Activated CD8-positive, alpha-beta T cell treated with anti-CD3 and anti-CD28 coated beads for 36 hours (primary cell): ENCODE measurements at regions not wholly inside any gene's neighbourhood (a gene's known extent, or its start where the extent isn't known, plus 50 kb on each side); places are given as distances from the start of the nearest gene placed in this dataset.

ENCODE experiments used
- ATAC-seq: fragments of 200-7000 bp; cut with Tn5 transposase; one replicate; pipeline ENCODE4 v1.10.0; 2021; ENCODE audit warnings: mild to moderate bottlenecking, moderate library complexity
- CTCF ChIA-PET: fragments of 350-600 bp; sonication (Branson Sonifier 250); formaldehyde crosslinking; loops from one replicate; lab custom pipeline; 2021; ENCODE audit warnings: antibody characterized with exemption; lab: Charles Lee
- POLR2A ChIA-PET: fragments of 350-600 bp; sonication (Branson Sonifier 250); formaldehyde crosslinking; loops from one replicate; lab custom pipeline; 2021; ENCODE audit warnings: antibody characterized with exemption; lab: Charles Lee
- DNase-seq: peaks from one replicate; pipeline ENCODE4 v3.0.0-alpha.2; 2020
- H3K27ac Mint-ChIP-seq: one replicate; pipeline ENCODE4 v1.8.0; 2021; ENCODE audit warnings: mild to moderate bottlenecking, mixed read lengths
- H3K27me3 Mint-ChIP-seq: one replicate; pipeline ENCODE4 v1.8.0; 2021; ENCODE audit warnings: mixed read lengths
- H3K36me3 Mint-ChIP-seq: one replicate; pipeline ENCODE4 v1.8.0; 2021; ENCODE audit warnings: low read depth, mixed read lengths
- H3K4me1 Mint-ChIP-seq: one replicate; pipeline ENCODE4 v1.8.0; 2021; ENCODE audit warnings: low read depth, mixed read lengths
- H3K4me3 Mint-ChIP-seq: one replicate; pipeline ENCODE4 v1.8.0; 2021; ENCODE audit warnings: mild to moderate bottlenecking, moderate library complexity, mixed read lengths
- H3K9me3 Mint-ChIP-seq: one replicate; pipeline ENCODE4 v1.8.0; 2021; ENCODE audit warnings: mixed read lengths
- intact Hi-C: fragments of 100-400 bp; cut with micrococcal nuclease; formaldehyde crosslinking; loops from one replicate; pipeline ENCODE4 v1.10.0; 2022
- TF ChIP-seq, protein P1 (sequence below): fragments of 200-600 bp; IDR thresholded peaks from one replicate; pipeline ENCODE4 v1.8.0; 2022; ENCODE audit warnings: antibody characterized with exemption, mild to moderate bottlenecking

- Mint-ChIP-seq H3K4me1 (peaks cover 38% of the 10 kb centered on the region), H3K27me3 (no peaks in the 10 kb centered on the region), H3K36me3 (no peaks in the 10 kb centered on the region), H3K4me3 (no peak overlapping the region), H3K27ac (peak overlapping the region; percentile 2), H3K9me3 (no peaks in the 10 kb centered on the region)
- ChIA-PET CTCF (interaction anchor here (1.3 to 1.8 kb wide), 3 partner anchors 11 to 53 kb away, joined by 3 to 6 read pairs (median 3); no protein-coding TSS in a partner anchor), POLR2A (interaction anchor here (0.6 to 0.9 kb wide), 3 partner anchors 17 to 123 kb away, joined by 3 read pairs; no protein-coding TSS in a partner anchor)
- no peak for DNase-seq
- ATAC-seq, result peak; percentile 15
- intact Hi-C loops, result no loop called here
- TF ChIP-seq, protein P1, sequence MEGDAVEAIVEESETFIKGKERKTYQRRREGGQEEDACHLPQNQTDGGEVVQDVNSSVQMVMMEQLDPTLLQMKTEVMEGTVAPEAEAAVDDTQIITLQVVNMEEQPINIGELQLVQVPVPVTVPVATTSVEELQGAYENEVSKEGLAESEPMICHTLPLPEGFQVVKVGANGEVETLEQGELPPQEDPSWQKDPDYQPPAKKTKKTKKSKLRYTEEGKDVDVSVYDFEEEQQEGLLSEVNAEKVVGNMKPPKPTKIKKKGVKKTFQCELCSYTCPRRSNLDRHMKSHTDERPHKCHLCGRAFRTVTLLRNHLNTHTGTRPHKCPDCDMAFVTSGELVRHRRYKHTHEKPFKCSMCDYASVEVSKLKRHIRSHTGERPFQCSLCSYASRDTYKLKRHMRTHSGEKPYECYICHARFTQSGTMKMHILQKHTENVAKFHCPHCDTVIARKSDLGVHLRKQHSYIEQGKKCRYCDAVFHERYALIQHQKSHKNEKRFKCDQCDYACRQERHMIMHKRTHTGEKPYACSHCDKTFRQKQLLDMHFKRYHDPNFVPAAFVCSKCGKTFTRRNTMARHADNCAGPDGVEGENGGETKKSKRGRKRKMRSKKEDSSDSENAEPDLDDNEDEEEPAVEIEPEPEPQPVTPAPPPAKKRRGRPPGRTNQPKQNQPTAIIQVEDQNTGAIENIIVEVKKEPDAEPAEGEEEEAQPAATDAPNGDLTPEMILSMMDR, result no peak
Measured at GRCh38 chr1:55272994-55273393, 57.8 kb upstream of the USP24 start.
